GF-D8 (cell line): ENCODE measurements at regions not wholly inside any gene's neighbourhood (a gene's known extent, or its start where the extent isn't known, plus 50 kb on each side); places are given as distances from the start of the nearest gene placed in this dataset.
"Not testable (repeated sequence)": the region's sequence is repeated elsewhere in the genome, so short reads cannot be mapped to it uniquely, and the experiment has no call there.

Experiments
- DNase-seq: peaks from one replicate; lab custom pipeline; 2025; lab: John Stamatoyannopoulos, UW

DNA sequence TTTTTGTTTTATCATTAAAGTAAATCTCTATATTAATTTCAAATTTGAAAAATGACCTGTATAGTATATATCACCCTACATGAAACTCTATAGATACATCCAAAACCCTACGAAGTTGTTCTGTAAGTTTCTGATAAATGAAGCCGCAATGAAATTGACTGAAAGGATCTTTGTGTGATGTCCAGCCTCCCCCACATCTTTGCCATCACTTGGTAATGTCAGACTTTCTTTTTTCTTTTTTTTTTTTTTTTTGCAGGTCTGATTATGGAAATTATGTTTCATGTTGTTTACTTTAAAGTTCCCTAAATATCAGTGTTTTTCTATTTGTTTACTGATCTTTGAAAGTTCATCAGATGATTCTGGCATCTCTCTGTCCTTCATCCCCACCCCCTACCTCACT is 155.6 kb upstream of the CDH4 start:
- DNase-seq = no peak

DNA sequence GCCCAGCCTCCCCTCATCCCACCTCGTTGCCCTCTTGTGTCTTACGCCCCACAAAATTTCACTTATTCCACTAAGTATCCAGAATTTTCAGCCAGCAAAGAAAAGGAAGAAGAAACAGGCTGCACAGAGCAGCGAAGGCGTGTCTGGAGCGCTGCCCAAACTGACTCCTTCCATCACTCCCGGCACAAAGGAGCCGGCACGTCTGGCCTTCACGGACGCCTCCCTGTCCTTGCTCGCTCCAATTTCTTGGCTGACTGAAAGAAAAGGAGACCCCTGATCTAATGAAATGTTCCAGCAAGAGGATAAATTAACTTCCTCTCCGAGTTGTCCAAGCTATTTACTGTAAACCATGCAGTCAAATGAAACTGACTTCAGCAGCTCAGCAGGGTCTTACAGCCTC is 152.3 kb upstream of the CDH4 start:
- DNase-seq = no peak

DNA sequence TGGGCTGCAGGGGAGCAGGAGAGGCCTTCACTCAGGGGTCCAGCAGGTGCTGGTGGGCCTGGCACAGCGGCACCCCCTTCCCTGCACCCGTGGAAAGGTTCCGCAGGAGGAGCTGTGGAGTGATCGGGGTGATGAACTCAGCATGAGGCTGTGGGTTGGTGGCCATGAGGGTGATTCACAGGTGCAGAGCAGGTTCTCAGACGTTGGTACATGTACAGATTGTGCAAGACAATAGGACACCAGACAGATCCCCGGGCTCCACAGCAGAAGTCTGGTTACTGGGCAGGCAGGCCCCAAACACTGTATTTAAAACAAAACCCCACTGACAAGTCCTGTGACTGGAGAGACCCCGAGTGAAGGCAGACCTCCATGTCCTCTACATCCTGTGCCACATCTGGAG is 151.6 kb upstream of the CDH4 start:
- no peak for DNase-seq

DNA sequence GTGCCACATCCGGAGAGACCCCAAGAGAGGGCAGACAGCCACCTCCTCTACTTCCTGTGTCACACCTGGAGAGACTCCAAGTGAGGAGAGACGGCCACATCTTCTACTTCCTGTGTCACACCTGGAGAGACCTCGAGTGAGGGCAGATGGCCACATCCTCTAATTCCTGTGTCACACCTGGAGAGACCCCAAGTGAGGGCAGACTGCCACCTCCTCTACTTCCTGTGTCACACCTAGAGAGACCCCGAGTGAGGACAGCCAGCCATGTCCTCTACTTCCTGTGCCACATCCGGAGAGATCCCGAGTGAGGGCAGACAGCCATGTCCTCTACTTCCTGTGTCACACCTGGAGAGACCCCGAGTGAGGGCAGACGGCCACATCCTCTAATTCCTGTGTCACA is 150.7 kb upstream of the CDH4 start:
- DNase-seq = not testable (repeated sequence)

DNA sequence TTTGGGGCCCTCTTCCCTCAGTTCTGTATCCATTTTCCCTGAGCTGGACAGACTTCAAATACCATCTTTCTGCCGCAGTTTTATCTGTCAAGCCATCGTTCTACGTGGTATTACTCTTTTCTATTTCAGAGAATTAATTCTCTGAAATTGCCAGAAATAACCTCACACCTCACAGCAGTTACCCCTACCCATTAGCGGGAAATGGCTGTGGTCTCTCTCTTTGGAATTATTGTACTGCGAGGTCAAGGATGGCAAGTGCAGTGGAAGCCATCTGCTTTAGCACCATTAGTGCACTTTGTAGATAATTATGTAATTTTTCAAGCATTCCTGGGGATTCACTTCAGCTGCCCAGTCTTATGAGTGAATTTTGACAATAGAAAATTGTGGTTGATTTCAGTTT is 147.8 kb upstream of the CDH4 start:
- no peak for DNase-seq

DNA sequence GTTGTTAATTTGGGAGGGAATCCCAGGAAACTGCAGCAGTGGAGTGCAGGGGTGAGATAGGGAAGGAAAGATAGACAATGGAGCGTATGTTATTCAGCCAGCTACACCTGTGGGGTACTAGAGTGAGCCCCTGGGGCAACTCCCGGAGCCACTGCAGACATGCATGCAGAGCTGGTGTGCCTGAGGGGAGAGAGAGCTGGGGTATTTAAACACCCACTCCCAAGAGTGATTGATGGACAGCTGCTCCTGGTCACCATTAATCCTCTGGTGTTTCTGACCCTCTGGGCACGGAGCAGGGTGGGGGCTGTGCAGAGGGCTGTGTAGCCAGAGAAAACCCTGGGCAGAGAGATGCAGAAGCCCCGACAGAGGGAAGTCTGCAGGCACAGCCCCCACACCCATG is 146.7 kb upstream of the CDH4 start:
- DNase-seq = no peak

DNA sequence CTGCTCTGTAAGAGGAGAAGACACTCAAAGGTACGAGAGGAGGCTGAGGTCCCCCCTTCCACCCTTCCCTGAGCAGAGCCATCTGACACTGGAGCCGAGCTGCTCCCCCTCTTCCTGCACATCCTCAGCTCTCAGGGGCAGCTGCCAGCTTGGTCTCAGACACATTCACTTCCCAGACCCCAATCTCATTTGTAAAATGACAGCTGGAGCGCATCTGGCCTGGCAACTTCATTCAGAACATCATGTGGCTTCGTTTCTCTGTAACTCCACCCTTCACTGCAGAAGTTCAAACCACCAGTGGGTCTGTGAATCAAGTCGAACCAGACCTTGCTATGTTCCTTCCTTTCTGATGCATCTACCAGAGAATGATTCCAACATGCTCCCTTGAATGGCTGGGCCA is 145.6 kb upstream of the CDH4 start:
- DNase-seq = no peak

DNA sequence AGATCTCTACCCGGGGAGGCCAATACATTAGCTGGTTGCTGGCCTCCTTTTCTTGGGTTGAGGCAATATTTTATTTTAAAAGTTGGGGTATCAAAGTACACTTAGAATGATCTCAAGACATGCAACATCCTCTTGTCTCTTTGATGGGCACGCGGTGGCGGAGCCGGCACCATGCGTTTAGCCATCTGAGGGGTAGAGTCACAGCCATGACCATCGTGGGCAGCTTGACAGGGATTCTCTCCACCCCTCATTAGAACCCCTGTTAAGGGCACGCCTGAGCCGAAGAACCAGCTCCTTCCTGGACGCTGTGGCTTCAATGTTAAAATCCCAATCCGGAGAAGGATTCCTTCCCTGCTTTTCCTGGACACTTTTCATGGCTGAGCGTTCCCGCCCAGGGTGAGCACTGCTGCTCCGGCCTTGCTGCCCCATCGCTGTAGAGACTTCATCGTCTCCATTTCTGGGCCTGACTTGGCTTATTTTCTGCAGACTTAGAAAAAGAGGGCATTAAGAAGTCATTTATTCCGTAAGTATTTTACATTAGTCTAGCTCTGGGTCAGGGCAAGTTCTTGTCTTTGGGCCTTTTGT is 142.7 kb upstream of the CDH4 start:
- DNase-seq = no peak

DNA sequence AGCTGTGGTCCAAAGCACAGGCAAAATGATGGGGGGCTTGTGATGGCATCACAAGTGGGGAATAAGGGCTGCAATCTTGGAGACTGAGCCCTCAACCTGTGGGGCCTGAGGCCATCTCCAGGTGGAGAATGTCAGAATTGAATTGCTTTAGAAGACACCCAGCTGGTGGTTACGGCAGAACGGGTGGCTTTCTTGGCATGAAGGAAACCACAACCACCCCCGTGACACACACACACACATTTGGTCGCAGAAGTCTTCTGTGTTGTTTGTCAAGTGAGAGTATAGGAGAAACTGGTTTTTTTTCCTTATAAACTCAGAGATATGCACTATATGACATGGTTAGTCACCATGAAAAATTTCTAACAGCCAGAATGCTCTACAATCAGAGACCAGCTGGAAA is 139.5 kb upstream of the CDH4 start:
- no peak for DNase-seq

DNA sequence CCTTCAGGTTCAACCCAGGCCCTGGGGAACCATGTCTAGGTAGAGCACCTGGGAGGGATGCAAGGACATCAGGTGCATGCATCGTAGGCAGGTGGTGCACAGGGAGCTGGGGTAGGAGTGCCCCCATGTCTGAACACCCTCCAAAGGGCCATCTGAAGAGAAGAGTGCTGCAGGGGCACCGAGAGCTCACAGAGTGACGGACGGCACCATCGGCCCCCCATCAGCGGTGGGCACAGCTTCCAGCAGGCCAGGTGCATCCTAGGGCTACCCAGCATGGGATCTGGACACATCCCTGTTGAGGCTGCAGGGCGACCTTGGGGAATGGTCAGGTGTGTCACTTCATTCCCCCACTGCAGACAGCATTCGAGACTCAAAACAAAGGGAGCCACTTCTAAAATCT is 138.3 kb upstream of the CDH4 start:
- DNase-seq = no peak

DNA sequence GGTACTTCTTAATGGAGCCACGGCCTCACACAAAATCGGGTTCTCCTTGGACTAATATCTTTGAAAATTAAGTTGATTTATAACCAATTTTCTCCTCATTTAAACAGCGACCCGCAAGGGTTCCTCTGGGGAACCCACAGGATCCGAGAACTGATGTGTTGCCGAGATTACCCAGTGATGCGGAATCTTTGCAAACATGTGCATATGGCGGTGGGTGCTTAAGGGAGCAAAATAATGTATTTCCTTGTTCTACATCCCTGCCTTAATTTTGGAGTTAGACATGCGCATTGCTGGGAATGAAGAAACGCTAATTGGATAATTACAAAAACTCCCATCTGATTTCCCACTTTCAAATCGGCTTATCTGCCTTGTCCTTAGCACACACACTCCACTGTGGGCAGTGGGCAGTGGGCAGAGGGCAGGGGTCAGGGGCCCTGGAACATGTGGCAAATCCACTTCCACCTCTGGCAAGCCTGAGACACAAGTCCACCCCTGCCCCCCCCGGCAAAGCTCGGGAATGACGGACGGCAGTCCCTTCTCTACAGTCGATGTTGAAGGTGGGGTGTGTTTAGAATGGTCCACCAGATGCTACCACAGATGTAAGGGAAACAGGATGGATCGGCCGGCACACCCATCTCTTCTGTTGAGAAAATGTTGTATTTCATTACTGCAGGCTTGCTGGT is 137.4 kb upstream of the CDH4 start:
- no peak for DNase-seq

DNA sequence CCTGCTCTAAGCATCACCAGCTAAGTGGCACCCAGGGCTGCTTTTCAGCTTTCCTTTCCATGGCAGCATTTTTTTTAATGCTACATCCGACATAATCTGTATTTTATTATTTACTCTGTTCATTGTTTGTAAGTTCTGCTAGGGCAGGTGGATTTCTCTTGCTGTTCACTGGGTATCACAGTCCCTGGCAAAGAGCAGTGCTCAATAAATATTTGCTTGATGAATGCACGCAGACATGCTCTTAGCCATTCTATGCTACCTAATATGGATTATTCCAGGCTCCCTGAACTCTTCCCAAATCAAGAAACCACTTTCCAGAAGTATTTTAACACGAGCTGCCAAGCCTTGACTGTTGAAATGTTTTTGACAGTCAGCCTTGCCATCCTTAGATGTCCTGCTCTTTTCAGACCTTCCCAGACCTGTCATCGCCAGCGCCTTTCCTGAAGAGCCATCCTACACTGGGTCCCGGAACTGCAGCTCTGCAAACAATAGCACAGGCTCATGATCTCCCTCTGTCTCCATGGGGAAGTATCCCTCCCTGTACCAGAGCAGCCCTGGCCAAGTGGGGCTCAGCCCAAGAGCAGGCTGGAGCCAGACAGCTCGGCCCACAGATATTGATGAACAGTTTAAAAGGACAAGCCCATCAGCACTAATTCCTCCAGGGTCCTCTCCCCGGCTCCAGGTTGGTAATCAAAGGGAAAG is 136.5 kb upstream of the CDH4 start:
- no peak for DNase-seq

DNA sequence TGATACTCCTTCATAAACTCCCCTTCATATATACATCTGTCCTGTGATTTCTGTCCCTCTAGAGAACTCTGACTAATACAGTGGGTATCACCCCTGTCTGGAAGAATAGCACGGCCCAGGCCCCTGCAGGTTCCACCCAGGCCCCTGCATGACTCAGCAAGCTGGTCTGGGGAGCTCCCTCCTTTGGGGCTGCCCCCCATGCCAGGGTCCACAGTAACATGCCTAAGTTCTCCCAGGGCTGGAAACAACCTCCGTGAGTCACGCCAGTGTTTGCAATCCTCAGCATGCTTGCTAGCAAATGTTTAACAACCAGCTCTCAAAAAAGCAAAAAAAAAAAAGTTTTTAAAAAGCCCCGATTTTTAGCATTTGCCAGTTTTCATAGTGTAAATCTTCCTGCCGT is 134.3 kb upstream of the CDH4 start:
- DNase-seq = no peak

DNA sequence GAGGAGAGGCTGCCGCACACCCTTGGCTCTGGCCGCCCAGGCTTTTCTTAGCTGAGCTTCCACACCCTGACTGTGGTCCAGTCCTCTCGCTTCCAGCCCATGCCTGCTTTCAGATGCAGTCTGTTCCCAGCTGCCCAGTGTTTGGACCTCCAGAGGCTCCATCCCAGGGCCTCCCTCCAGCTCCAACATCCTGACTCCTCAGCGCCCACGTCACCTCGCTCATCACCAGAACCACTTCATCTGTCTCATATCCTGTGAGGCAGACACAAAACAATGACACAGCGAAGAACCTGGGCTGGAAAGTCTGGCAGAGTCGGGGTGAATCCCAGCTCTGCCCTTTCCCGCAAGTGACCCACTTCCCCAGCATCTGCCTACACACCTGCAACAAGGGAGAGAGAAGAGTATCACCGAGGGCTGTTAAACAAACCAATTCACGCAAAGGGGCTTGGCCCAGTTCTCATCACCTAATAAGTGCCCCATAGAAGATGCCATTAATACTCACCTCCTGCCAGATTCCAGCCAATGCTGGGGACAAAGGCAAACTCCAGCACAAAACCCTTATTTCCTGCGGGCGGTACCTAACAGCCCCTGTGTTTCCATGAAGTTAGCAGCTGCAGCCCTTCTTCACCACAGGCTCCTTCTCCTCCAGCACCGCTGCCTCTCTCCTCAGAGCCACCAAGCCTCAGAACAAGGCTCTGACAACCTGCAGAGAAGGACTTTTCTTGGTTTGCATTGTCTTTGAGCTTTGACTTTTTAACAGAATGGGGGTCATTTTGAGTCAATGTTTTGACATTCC is 133.4 kb upstream of the CDH4 start:
- DNase-seq = no peak

DNA sequence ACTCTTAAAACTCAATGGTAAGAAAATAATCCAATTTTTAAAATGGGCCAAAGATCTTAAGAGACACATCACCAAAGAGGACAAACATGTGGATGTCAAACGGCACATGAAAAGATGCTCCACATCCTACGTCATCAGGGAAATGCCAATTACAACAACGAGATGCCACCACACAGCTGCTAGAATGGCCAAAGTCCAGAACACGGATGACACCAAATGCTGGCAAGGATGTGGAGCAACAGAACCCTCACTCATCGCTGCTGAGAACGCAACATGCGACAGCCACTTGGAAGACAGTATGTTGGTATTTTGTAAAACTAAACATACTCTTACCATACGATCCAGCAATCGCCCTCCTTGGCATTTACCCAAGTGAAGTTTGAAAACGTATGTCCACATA is 132.8 kb upstream of the CDH4 start:
- no peak for DNase-seq

DNA sequence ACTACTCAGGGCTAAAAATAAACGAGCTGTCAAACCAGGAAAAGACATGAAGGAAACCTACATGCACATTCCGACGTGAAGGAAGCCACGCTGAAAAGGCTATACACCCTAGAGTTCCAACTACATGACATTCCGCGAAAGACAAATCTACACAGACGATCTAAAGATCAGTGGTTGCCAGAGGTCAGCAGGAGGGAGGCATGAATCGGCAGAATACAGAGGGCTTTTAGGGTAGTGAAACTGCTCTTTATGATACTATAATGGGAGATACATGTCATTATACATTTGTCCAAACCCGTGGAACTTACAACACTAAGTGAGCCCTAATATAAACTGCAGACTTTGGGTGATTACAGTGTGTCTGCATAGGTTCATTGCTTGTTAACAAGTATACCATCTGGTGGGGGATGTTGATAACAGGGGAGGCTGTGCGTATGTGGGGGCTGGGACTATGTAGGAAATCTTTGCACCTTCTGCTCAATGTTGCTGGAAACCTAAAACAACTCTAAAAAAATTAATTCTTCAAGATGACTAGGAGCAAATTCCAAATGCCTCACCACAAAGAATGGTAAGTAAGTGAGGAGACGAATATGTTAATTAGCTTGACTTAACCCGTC is 132.2 kb upstream of the CDH4 start:
- no peak for DNase-seq

DNA sequence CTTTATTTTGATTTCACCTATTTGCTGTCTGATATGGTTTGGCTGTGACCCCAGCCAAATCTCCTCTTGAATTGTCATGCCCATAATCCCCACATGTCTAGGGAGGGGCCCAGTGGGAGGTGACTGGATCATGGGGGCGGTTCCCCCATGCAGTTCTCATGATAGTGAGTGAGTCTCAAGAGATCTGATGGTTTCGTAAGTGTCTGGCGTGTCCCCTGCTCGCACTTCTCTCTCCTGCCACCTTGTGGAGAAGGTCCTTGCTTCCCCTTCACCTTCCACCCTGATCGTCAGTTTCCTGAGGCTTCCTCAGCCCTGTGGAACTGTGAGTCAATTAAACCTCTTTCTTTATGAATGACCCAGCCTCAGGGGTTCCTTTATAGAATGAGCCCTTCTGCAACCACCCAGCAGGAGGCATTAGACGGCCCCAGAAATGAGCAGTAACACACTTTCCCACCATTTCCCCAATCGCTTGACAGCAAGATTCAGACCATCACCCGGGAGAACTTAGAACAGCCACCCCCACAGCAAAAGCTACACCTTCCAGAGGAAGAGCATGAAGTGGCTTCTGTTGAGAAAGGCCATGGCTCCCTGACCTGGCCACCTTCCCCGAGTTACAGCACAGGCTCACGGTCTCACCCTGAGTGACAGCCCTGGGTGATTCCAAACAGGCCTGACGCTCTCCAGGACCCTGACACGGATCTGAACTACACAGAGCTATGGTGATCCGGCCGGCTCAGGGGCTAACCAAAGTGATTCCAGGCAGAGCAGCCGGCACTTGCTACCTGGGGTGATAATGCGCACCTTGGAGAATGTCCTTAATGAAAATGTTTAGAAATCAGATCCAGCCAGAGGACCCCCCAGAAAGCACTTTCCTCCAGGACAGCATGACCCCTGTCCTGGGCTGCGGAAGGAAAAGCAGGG is 131.2 kb upstream of the CDH4 start:
- peak; percentile 43 for DNase-seq

DNA sequence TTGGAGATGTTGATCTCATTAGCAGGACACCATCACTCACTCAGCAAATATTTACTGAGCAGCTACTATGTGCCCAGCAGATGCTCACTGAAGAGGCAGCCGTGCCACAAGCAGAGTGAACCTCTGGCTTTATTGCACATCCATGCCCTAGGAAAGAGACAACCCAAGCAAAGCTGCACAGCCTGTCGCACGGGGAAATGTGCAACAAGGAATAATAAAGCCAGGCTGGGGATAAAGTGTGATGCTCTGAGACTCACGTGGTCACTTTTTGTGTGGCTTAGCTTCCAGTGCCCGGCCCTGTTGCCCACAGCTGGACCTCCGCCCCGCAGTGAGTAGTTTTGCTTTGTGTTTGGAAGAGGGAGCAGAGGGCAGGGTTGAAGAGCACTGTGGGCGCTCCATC is 130.4 kb upstream of the CDH4 start:
- no peak for DNase-seq

DNA sequence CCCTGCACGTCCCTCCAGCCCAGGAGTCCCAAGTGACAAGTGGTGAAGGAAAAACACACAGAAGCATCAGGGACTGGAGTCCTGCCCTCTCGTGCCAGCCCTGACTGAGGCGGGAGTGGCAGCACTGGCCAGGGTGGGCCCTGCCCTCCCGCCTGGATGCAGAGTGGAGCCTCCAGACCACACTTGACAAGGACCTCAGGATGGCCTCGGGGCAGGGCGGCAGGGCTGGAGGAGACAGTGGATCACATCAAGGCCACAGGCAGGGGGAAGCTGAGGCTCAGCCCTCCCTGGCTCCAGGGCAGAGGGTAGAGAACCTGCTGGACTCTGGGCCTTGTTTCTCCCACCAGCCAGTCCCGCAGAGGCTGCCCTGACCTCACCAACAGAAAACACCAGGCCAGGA is 128.8 kb upstream of the CDH4 start:
- no peak for DNase-seq

DNA sequence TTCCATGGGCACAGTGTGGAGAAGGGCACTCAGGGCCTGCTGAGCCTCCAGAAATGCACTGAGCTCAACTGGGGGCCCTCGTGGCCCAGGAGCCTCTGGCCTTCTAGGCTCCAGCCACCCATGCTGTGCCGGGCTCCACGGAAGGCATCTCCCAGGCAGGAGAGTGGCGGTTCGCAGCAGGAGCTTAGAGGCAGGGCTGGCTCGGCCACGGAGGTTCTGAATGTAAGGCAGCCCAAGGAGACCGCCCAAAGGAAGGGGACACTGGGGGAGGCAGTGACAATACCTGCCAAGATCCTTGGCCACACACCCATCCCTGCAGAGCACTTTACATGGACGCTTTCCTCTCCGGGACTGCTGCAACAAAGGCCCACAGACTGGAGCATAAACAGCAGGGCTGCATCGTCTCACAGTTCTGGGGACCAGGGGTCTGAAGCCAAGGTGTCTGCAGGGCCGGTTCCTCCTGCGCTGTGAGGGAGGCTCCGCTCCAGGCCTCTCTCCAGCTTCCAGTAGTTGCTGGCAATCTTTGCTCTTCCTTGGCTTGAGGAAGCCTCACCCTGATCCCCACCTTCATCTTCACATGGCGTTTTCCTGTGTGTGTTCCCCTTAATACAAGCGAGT is 128.2 kb upstream of the CDH4 start:
- DNase-seq = no peak

DNA sequence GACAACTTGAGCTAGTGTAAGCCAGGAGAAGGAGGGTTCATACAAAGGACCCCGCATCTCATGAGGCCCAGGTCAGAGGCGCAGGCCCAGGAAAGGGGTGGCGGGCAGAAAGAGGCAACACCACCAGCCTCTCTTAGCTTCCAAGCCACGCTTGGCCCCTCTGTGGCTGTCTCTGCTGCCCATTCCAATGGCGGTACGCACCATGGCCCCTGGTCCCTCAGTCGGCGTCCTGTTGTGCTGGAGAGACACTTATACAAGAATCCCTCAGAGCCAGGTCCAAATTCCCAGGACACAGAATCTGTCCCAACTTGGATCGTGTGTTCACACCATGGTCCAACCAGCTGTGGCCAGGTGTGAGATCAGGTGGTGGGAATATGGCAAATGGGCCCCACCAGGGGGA is 127.0 kb upstream of the CDH4 start:
- DNase-seq = no peak
